HCT116 (cell line): ENCODE measurements at regions not wholly inside any gene's neighbourhood (a gene's known extent, or its start where the extent isn't known, plus 50 kb on each side); places are given as distances from the start of the nearest gene placed in this dataset.

Experiments
- ATAC-seq: fragments of 200-7000 bp; cut with Tn5 transposase; 2 replicates; pipeline ENCODE4 v1.9.1; 2020; ENCODE audit warnings: mild to moderate bottlenecking, moderate library complexity
- BruUV-seq: library from RNA; stranded (reverse); fragments of 400-500 nt; replicated peaks from 2 replicates; lab custom pipeline; 2021; lab: Mats Ljungman, UMichigan
- CTCF ChIA-PET: fragments of 300-600 bp; sonication (Branson Sonifier 250); formaldehyde crosslinking; loops from one replicate; lab custom pipeline; 2021; ENCODE audit warnings: antibody characterized with exemption; lab: Charles Lee
- POLR2A ChIA-PET: fragments of 300-600, 350-600 bp; sonication (Branson Sonifier 250); formaldehyde crosslinking; loops from one replicate; lab custom pipeline; 2021; ENCODE audit warnings: antibody characterized with exemption; lab: Charles Lee
- RAD21 ChIA-PET, 2 experiments: fragments of 300-600 bp; sonication (Branson Sonifier 250); formaldehyde crosslinking; loops; one replicate each; lab custom pipeline; 2023; ENCODE audit warnings: low total read pairs in 2 of 2; ENCODE audit not compliant: uncharacterized antibody in 2 of 2, unreplicated experiment in 2 of 2, low non-redundant PET in 1 of 2; lab: Charles Lee
- DNase-seq: peaks from one replicate; pipeline ENCODE4 v3.0.0-alpha.2; 2010; ENCODE audit warnings: low read depth, low spot score
- H2AFZ ChIP-seq: fragments of 200-600 bp; shearing (Covaris generic), sonication (generic); 2 replicates; pipeline ENCODE4 v1.6.1; 2017; ENCODE audit warnings: low read depth, mixed run types, mixed read lengths, antibody characterized with exemption, low read length; ENCODE audit not compliant: poor library complexity, severe bottlenecking
- H3K27ac ChIP-seq: 2 replicates; pipeline ENCODE4 v1.5.1; 2012; ENCODE audit warnings: low read depth, low read length
- H3K27me3 ChIP-seq: fragments of 200-600 bp; sonication (generic); 2 replicates; pipeline ENCODE4 v1.6.1; 2016; ENCODE audit warnings: mixed run types, low read length, mixed read lengths; ENCODE audit not compliant: insufficient read depth
- H3K36me3 ChIP-seq, 2 experiments: fragments of 200-500 bp in 1 of 2; fragments of 200-600 bp in 1 of 2; sonication (Bioruptor generic) in 1 of 2; sonication (generic) in 1 of 2; 2 replicates each; pipeline versions ENCODE4 v1.5.1 to v1.6.1; 2014 to 2016; ENCODE audit warnings: low read length in 2 of 2, inconsistent platforms in 1 of 2, mixed read lengths in 1 of 2, mixed run types in 1 of 2; ENCODE audit not compliant: insufficient read depth in 2 of 2, control insufficient read depth in 1 of 2
- H3K4me1 ChIP-seq, 2 experiments: fragments of 200-600 bp in 1 of 2; sonication (generic) in 1 of 2; 2 replicates each; pipeline versions ENCODE4 v1.5.1 to v1.6.1; 2012 to 2017; ENCODE audit warnings: low read length in 2 of 2, inconsistent platforms in 1 of 2, mild to moderate bottlenecking in 1 of 2, mixed read lengths in 1 of 2, mixed run types in 1 of 2, moderate library complexity in 1 of 2; ENCODE audit not compliant: insufficient read depth in 2 of 2, control insufficient read depth in 1 of 2
- H3K4me2 ChIP-seq: fragments of 200-600 bp; sonication (generic); 2 replicates; pipeline ENCODE4 v1.6.1; 2017; ENCODE audit warnings: mixed run types, low read length, mixed read lengths
- H3K4me3 ChIP-seq, 2 experiments: fragments of 200-600 bp in 1 of 2; sonication (generic) in 1 of 2; replicated peaks in 1 of 2; 2 replicates each; pipeline ENCODE4 v1.5.1; 2011 to 2016; ENCODE audit warnings: low read length in 2 of 2, control low read depth in 1 of 2, low read depth in 1 of 2, mild to moderate bottlenecking in 1 of 2, mixed read lengths in 1 of 2, mixed run types in 1 of 2
- H3K79me2 ChIP-seq: fragments of 200-600 bp; sonication (generic); 2 replicates; pipeline ENCODE4 v1.6.1; 2017; ENCODE audit warnings: mild to moderate bottlenecking, mixed run types, low read length, moderate library complexity, mixed read lengths; ENCODE audit not compliant: insufficient read depth
- H3K9ac ChIP-seq: fragments of 200-600 bp; sonication (generic); 2 replicates; pipeline ENCODE4 v1.6.1; 2016; ENCODE audit warnings: low read length, mixed read lengths
- H3K9me2 ChIP-seq: fragments of 200-600 bp; sonication (generic), shearing (Covaris generic); 2 replicates; pipeline ENCODE4 v1.6.1; 2017; ENCODE audit warnings: mixed run types, mild to moderate bottlenecking, moderate library complexity; ENCODE audit not compliant: insufficient read depth
- H3K9me3 ChIP-seq, 2 experiments: fragments of 200-500 bp in 1 of 2; fragments of 200-600 bp in 1 of 2; sonication (Bioruptor generic) in 1 of 2; sonication (generic) in 1 of 2; 2 replicates each; pipeline ENCODE4 v1.6.1; 2014 to 2017; ENCODE audit warnings: low read length in 2 of 2, mixed read lengths in 2 of 2, inconsistent platforms in 1 of 2, low read depth in 1 of 2, mild to moderate bottlenecking in 1 of 2, mixed run types in 1 of 2, moderate library complexity in 1 of 2; ENCODE audit not compliant: control insufficient read depth in 1 of 2, insufficient read depth in 1 of 2
- H4K20me1 ChIP-seq: fragments of 200-600 bp; sonication (generic), shearing (Covaris generic); 2 replicates; pipeline ENCODE4 v1.6.1; 2017; ENCODE audit warnings: mixed run types, mild to moderate bottlenecking, moderate library complexity; ENCODE audit not compliant: insufficient read depth
- CEBPB ChIP-seq: IDR thresholded peaks from 2 replicates; pipeline ENCODE4 v1.6.1; 2012; ENCODE audit warnings: low read depth
- ELF1 ChIP-seq: IDR thresholded peaks from 2 replicates; pipeline ENCODE4 v1.6.1; 2012; ENCODE audit warnings: low read depth, borderline replicate concordance
- EZH2 ChIP-seq: fragments of 200-600 bp; sonication (generic); IDR thresholded peaks from 2 replicates; pipeline ENCODE4 v1.6.1; 2017; ENCODE audit warnings: antibody characterized with exemption, mixed run types
- POLR2A ChIP-seq: IDR thresholded peaks from 2 replicates; pipeline ENCODE4 v1.7.0; 2011; ENCODE audit warnings: borderline replicate concordance; ENCODE audit not compliant: insufficient read depth, insufficient read length; ENCODE audit errors: extremely low read depth
- RAD21 ChIP-seq: IDR thresholded peaks from 2 replicates; pipeline ENCODE4 v1.6.1; 2012; ENCODE audit warnings: low read depth, mild to moderate bottlenecking
- REST ChIP-seq: IDR thresholded peaks from 2 replicates; pipeline ENCODE4 v1.6.1; 2012; ENCODE audit warnings: low read depth
- SP1 ChIP-seq: IDR thresholded peaks from 2 replicates; pipeline ENCODE4 v1.6.1; 2012; ENCODE audit warnings: low read depth
- SRF ChIP-seq: IDR thresholded peaks from 2 replicates; pipeline ENCODE4 v1.6.1; 2012; ENCODE audit warnings: low read depth
- YY1 ChIP-seq: IDR thresholded peaks from 2 replicates; pipeline ENCODE4 v1.6.1; 2011; ENCODE audit warnings: low read length, low read depth, moderate library complexity, mild to moderate bottlenecking; ENCODE audit not compliant: insufficient replicate concordance; ENCODE audit errors: extremely low read depth
- ZNF274 ChIP-seq: fragments of 200-500 bp; sonication (Bioruptor generic); IDR thresholded peaks from 2 replicates; pipeline ENCODE4 v1.6.1; 2014; ENCODE audit warnings: mild to moderate bottlenecking, low read depth, low read length, inconsistent platforms
- intact Hi-C: fragments of 100-400 bp; cut with micrococcal nuclease; formaldehyde crosslinking; loops from 2 replicates; pipeline ENCODE4 v1.10.0; 2022
- TF ChIP-seq, protein P1 (sequence below), 3 experiments: fragments of 200-600 bp in 1 of 3; sonication (generic) in 1 of 3; IDR thresholded peaks in 2 of 3; conservative IDR thresholded peaks in 1 of 3; 2 replicates each; pipeline ENCODE4 v1.5.1; 2012 to 2017; ENCODE audit warnings: low read depth in 2 of 3, low read length in 2 of 3, antibody characterized with exemption in 1 of 3, borderline replicate concordance in 1 of 3, control low read depth in 1 of 3, mild to moderate bottlenecking in 1 of 3, mixed read lengths in 1 of 3, mixed run types in 1 of 3, moderate library complexity in 1 of 3; ENCODE audit not compliant: insufficient read depth in 1 of 3

DNA sequence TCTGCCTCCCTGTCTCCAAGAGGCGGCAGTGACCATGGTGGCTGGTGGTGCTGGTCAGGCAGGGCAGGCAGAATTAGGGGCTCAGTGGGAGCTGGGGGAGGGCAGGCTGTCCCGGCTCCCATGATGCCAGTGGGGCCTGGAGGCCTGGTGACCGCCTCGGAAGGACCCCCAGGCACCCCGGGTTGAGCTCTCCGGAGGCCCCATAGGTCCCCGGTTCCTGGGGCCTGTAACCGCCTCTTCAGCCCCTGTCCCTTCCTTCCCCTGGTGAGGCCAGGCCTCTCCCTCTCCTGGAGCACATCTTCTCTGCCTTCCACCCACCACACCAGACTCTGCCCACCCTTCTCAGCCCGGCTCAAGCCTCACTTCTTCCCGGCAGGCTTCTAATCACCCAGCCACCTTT is 117.7 kb upstream of the GSC start:
- H3K27ac ChIP-seq: no peak overlapping the region
- no peak for DNase-seq
- ChIA-PET RAD21 (no interaction called here), POLR2A (no interaction called here), CTCF (no interaction called here)
- H3K9me2 ChIP-seq: no peaks in the 10 kb centered on the region
- no TSS peak for BruUV-seq
- no peaks in the 10 kb centered on the region for H3K79me2 ChIP-seq
- no peaks in the 10 kb centered on the region for H3K4me1 ChIP-seq
- no peak overlapping the region for H3K9ac ChIP-seq
- intact Hi-C loops: no loop called here
- H2AFZ ChIP-seq: no peak overlapping the region
- ATAC-seq: no peak
- no peak overlapping the region for H3K4me3 ChIP-seq
- no peaks in the 10 kb centered on the region for H3K27me3 ChIP-seq
- H3K4me2 ChIP-seq: no peak overlapping the region
- TF ChIP-seq, protein P1, sequence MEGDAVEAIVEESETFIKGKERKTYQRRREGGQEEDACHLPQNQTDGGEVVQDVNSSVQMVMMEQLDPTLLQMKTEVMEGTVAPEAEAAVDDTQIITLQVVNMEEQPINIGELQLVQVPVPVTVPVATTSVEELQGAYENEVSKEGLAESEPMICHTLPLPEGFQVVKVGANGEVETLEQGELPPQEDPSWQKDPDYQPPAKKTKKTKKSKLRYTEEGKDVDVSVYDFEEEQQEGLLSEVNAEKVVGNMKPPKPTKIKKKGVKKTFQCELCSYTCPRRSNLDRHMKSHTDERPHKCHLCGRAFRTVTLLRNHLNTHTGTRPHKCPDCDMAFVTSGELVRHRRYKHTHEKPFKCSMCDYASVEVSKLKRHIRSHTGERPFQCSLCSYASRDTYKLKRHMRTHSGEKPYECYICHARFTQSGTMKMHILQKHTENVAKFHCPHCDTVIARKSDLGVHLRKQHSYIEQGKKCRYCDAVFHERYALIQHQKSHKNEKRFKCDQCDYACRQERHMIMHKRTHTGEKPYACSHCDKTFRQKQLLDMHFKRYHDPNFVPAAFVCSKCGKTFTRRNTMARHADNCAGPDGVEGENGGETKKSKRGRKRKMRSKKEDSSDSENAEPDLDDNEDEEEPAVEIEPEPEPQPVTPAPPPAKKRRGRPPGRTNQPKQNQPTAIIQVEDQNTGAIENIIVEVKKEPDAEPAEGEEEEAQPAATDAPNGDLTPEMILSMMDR (IDR thresholded peaks at IDR 0.05 in 2 of 3, conservative IDR thresholded peaks at IDR 0.05 in 1 of 3; ENCODE audit: borderline replicate concordance in 1 of 3, insufficient read depth in 1 of 3, low read depth in 2 of 3, low read length in 2 of 3): no peak
- TF ChIP-seq YY1 (no peak), SP1 (no peak), REST (no peak), CEBPB (no peak), POLR2A (no peak), EZH2 (no peak), ELF1 (no peak), RAD21 (no peak), SRF (no peak), ZNF274 (no peak)
- no peaks in the 10 kb centered on the region for H4K20me1 ChIP-seq
- H3K36me3 ChIP-seq: no peaks in the 10 kb centered on the region
- no peaks in the 10 kb centered on the region; a peak in 1 of 4 replicates for H3K9me3 ChIP-seq
